ENCODE measurements at regions not wholly inside any gene's neighbourhood (a gene's known extent, or its start where the extent isn't known, plus 50 kb on each side); places are given as distances from the start of the nearest gene placed in this dataset.

DNA sequence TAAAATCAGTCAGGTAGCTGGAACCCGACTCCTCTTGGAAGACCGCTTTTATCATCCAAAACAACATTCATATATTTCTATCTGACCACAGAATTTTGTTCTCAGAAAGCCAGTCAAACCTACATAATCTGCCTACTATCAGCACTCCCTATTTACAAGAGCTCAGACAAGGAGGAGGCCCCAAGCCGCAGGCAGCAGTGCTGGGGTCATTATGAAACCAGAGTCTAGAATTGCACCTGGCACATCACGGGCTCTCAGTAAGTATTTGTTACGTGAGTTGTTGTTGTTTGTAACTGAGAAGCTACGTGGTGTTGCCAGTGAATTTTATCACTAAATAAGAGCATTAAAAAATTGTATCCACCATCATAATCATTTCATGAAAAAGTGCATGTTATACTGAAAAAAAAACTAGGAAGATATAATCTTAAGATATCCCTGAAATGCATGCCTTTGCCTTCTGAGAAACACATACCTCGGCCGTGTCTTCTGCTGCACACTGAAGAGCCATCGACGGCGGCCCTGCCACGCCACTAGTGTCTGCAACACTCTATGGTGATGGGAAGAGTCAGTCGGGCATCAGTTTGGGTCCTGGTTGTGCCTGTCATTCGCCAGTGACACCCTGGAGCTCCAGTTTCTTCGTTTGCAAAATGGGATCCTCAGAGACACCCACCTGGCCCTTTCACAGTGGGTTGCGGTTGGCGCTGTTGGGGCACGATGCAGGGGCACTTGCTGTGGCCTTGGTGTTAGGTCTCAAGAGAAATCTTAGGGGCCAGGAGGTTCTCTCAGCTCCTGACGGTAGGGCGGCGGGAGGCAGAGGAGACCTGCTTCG, 505.9 kb downstream of the EIPR1 start:
- DNase-seq (ENCODE audit: low read depth), result no peak

DNA sequence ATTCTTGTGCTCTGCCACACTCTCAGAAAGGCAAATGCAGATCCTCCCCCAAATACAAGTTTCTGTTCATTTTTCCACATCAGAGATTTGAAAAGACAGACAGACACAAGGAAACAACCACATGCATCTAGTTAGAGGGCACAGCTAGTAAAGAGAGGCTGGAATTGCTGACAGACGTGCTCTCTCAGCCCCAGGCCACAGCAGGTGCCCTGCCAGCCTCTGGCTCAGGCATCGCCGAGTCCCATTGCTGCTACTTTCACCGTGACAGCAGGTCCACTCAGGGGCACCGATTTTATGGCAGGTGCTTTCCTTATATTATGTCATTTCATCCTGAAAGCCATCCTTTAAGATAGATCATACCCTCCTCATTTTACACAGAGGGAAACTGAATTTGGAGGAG, 507.5 kb downstream of the EIPR1 start:
- DNase-seq (ENCODE audit: low read depth), result no peak

DNA sequence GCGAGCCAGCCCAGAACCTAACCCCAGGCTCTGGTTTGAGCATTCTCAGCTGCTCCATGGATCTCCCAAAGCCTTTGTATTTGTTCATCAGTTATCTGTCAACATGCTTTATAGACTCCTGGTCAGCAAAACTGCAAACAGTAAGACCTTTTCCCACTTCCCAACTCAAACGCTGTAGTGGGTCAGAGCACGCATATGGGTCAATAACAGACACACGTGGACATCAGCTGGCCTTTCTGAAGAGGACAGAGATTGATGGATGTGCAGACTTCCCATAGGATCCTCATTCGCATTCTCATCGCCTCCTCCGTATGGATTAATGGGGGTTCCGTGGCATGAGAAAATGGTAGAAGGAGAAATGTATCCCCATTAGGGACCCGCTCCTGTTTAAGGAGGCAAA, 508.1 kb downstream of the EIPR1 start:
- no peak for DNase-seq (ENCODE audit: low read depth)

DNA sequence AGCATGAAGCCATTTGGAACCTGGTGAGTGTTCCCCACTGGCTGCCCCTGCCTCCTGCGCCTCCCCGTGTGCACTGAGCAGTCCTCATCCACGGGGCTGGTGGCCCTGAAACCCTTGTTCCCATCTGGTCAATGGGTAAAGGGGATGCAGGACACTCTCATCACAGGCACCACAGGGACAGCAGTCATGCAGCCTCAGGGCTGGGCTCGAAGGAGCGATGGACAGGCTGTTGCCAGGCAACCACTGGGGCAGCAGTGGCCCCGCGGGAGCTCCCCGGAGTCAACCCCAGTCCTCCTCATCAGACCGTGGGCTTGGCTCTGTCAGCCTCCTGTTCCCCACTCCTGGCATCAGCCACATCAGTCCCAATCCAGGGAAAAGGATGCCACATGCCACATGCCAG, 509.5 kb downstream of the EIPR1 start:
- no peak for DNase-seq (ENCODE audit: low read depth)

DNA sequence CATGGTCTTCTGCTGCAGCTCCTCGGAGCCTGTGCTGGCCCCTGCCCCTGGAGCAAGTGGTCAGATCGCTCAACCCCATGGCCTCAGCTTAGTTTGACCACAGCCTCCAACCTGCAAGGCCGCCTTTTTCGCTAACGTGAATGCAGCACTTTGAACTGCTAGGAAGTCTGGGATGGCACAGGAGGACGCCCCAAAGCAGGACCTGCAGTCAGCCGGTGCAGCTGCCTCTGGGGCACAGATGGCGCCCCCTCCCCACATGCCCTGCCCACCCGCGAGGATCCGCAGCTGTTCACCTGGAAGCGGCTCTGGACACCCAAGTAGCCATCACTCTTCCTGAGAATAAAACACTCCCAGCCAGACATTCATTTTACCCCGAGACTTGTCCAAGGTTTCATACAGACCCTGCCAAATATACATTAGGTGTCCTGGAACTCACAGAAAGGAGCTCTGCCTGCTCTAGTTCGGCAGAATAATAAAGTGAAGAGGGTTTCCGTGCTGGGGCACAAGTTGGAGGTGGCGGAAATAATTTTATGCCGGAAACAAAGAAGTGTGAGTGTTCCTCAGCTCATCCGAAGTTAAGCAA, 510.1 kb downstream of the EIPR1 start:
- DNase-seq (ENCODE audit: low read depth), result no peak

DNA sequence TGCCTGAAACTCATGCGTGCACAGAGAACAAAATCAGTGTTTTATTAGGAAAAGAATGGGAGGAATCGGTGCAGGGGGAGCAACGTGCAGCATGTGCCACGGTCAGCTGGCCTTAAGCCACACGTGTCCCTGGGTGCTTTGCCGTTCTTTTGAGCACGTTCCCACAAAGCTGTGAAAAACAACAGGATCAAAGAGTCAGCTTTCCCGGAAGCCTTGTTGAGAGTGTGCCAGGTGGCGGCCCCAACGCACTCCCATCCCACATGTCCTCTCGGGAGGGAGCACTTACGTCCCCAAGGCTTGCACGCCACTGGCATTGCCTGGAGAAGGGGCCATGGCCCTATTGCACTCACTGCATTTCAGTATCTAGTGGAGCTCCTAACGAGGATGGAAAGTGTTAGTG, 511.2 kb downstream of the EIPR1 start:
- no peak for DNase-seq (ENCODE audit: low read depth)

DNA sequence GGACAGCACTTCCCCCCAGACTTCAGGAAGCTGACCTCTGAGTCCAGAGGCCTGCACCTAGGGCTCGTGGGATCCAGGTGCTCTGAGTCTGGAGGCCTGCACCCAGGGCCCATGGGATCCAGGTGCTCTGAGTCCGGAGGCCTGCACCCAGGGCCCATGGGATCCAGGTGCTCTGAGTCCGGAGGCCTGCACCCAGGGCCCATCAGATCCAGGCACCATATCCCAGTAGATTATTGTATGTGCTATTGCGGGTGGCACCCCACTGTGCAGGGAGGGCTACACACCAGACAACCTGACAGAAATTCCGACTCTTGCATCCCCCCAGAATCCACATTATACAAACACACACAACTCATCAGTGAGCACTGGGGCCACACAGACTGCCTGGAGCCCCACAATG, 515.2 kb downstream of the EIPR1 start:
- no peak for DNase-seq (ENCODE audit: low read depth)

DNA sequence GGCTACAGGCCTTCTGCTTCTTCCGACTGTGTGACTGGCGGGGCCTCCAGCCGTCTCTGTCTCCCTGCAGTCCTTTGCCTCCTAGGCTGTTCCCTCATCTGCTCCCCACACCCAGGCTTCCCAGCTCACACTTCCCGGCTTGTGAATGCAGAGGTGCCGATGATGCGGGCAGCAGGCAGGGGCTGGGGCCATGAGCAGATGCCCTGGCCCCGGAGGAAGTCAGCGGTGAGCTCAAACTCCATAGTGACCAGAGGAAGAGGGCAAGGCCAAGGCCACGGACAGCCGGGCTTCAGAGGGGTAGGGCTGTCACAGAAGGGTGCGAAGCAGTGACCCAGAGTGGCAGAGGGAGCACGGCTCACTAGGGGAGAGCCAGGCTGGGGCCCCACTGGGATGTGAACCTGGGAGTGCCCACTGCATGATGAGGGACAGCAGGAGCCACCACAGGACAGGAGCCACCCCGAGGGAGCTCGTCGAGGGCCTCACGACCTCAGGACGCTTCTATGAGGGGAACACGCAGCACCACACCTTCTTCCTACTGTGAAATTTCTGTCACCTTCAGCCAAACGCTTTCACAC, 515.9 kb downstream of the EIPR1 start:
- DNase-seq (ENCODE audit: low read depth), result no peak

DNA sequence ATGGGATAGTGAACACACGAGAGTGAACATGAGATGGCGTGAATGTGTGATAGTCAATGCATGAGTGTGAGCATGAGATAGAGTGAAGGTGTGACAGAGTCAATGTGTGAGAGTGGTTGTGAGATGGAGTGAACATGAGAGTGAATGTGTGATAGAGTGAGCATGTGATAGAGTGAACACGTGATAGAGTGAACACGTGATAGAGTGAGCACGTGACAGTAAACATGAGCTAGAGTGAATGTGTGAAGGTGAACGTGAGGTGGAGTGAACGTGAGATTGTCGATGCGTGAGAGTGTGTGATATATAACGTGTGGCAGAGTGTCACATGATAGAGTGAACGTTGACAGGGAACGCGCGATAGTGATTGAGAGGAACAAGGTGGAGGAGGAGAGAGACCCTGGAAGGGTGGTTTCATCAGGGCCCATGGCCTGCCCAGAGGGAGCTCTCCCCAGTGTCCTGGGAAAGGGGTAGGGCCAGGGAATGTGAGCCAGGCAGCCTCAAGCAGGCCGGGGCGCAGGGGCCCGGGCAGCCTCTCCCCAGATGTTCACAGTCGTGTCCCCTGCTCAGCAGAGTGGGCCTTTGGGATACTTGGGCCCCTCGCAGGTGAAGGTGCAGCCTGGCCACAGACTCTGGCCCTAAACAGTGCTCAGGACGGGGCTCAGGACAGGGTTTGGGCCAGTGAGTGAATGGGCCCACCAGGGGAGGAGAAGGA, 516.9 kb downstream of the EIPR1 start:
- DNase-seq (ENCODE audit: low read depth), result no peak

DNA sequence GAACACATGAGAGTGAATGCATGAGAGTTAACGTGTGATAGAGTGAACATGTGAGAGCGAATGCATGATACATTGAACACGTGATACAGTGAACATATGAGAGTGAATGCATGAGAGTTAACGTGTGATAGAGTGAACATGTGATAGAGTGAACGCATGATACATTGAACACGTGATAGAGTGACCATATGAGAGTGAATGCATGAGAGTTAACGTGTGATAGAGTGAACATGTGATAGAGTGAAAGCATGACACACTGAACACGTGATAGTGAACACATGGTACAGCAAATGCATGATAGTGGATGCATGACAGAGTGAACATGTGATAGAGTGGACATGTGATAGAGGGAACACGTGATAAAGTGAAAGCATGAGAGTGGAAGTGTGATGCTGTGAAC, 517.9 kb downstream of the EIPR1 start:
- no peak for DNase-seq (ENCODE audit: low read depth)

DNA sequence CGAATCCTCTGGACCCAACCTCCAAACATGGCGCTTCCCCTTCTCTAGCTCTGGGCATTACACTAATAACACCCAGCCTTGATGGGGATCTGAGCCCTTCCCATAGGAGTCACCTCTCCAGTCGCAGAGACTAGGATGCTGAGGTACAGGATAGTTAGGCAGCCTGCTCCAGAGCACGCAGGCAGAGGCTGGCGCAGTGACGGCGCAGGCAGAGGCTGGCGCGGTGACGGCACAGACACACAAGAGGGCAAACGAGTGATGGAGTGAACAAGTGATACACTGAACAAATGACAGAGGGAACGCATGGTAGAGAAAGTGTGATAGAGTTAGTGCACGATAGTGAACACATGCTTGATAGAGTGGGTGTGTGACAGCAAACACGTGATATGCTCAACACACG, 518.5 kb downstream of the EIPR1 start:
- DNase-seq (ENCODE audit: low read depth), result no peak

DNA sequence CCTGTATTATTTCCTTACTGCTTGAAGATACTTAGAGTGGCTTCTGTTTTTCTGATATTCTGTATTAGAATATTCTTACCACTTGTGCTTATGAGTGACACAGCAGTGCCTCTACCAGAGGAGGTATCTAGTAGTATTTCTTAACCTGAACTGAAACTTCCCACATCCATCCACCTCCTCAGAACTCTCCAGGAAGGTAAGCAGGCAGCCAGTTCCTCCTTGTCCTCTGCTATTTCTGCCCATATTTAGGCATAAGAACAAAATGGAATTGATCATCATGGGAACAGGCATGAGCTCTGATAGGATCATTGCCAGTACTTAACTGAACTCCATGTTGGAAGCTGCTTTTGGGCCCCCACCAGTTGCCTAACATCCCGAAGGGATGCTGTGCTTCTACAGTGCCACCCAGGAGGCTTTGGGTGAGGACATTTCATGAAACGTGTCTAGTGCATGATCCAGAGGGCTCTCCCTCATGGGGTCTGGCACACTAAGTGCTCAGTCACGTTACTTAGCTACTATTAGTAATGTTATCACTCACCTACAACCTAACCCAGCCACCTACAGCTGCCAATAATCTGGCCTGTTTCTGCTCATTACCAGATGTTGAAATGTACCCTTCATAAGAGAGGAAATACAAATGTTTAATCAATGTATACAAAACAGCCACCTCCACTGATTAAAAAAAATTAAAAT, 520.7 kb downstream of the EIPR1 start:
- DNase-seq (ENCODE audit: low read depth), result no peak

DNA sequence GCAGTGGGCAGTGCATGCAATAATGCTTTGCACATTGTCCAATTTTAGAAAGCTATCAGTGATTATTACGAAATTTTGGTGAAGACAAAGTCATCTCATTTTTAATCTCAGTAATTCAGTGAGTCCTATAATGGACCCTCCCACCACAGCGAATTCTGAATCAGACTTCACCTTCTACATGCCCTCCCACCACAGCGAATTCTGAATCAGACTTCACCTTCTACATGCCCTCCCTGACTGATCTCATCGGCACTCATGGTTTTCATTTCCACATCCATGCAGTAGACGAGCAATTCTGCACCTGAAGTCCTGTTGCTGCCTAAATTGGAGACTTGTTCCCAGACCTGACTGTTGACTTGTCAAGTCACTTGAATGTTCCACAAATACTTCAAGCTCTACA, 522.3 kb downstream of the EIPR1 start:
- no peak for DNase-seq (ENCODE audit: low read depth)

DNA sequence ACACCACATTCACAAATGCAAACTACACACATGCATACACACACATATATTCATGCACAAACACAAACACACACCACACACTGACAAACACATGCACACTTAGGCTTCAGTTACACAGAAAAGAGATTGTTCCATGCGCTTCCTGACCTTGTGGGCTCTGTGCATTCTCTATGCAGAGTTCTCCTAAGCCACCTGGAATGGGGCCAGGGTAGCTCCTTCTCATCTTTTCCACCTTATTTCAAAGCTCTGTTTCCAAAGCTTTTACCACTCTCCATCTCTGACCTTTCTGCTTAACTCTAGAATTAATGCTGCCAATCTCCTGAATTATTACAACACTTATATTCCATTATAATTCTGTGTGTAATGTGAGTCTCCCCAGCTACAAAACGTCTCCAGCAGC, 522.3 kb upstream of the MYT1L start:
- DNase-seq (ENCODE audit: low read depth), result no peak

DNA sequence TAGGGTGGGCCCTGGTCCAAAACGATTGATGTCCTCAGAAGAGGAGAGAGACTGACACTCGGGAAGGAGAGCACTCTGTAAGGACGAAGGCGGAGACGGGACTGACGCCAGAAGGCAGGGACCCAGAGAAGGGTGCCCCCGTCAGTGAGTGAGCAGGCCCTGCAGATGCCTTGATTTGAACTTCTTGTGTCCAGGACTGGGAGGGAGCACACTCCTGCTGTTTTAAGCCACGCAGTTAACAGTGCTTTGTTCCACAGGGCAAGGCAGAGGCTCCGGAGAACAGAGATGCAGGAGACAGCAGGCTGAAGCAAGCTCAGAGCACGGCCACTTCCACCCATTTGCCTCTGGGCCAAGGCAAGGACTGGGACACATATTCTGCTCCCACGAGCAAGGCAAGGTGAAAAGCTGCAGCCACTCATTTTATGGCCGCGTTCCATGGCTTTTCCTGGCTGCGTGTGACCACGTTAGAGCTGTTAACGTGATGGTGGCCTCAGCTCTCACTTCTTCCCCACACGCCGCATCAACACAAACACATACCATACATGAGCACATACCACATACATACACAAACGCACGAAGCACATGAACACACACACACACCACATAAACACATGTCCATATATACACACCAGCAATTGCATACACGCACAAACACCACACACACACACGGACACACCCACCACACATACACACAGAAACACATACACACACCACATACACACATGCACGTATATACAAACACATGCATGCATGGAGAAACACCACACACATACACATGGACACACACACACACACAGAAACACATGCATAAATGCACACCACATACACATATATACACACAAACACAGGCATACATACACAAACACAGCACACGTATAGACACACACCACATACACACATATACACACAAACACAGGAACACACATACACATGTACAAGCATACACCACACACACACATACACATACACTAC, 521.0 kb upstream of the MYT1L start:
- no peak for DNase-seq (ENCODE audit: low read depth)

DNA sequence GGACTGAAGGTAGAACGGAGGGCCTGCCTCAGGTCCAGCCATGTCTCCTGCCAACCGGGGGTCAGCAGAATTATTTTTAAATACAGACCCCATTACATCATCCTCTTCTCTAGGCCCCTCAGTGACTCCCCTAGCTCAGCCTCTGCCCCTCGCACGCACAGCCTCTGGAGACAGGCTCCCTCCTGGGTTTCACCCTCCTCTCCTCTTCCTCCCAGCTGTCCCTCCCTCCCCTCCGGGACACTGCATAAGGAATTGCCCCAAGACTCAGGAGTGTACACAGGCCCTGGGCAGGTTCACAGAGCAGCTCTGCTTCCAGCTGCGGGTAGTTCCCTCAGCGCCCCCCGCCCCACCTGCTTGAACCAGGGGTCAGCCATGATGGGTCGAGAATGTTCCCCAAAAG, 520.2 kb upstream of the MYT1L start:
- no peak for DNase-seq (ENCODE audit: low read depth)

DNA sequence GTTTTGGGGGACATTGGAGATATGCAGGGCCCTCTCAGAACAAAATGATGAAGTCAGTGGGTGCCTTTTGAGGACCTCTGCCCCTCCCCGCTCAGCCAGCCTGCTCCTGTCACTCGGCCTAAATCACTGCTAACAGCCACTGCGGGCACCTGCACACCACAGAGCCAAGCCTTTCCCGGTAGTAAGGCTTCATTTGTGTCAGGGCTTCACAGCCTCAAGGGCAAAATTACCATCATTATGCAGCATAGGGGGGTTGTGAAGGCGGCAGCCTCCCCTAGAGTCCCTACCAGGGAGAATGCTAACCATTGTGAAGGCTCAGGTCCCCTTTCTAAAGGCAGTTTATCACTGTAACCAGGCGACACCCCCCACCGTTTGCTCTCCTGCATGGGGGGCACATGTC, 519.8 kb upstream of the MYT1L start:
- DNase-seq (ENCODE audit: low read depth), result no peak

DNA sequence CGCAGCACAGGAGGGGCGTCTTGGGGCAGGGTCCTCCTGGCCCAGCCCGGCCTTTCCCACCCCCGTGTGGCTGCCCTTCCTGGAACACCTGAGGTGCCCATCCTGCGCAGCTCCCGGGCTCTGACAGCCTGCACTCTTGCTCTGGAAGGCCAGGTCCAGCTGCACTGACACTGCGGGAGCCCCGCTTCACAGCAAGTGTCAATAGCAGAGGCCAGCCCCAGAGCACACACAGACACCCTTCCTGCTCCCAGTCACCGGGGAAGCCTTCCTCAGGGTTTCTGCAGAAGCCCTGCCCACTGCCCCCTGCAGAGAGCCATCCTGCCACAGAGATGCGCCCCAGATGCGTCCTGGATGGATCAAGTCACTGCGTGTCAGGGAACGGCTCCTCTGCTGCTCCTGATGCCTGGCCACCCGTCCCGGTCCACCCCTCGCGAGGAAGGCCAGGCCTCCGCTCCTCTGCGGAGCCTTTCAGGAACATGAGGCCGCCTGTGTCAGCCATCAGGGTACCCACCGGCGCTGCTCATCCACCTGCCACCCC, 519.2 kb upstream of the MYT1L start:
- no peak for DNase-seq (ENCODE audit: low read depth)

DNA sequence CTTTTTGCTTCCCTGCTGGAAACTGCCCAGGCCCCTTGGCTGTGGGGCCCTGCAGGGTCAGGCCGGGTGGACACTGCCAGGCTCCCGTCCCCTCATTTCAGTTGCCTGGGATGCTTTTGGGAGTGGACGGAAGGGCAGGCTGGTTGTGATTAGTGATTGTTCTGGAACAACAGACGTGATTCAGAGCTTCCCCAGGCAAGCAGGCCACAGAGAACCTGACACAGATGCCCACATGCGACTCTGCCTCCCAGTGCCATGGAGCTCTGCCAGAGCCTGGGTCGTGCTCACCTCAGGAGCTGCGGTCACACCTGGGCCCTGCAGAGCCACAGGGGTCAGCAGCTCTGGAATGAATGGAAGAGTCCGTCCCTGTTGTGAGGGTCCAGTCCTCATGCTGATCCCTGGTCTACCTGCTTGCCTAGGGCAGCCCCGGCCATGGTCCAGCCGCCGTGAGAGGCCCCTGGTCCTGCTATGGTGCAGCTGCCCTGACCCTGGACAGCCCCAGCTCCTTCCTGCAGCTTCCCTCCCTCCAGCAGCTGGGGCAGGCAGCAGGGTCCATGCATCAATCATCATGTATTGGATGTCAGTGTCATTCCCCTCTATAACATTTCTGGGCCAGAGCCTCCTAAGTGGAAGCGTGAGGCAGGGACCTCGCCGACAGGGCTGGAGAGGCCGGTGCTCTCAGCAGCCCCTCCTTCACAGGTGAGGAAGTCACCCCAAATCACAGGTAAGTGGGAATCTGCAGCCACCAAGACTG, 518.6 kb upstream of the MYT1L start:
- no peak for DNase-seq (ENCODE audit: low read depth)
